ENCODE measurements at regions not wholly inside any gene's neighbourhood (a gene's known extent, or its start where the extent isn't known, plus 50 kb on each side); places are given as distances from the start of the nearest gene placed in this dataset.

DNA sequence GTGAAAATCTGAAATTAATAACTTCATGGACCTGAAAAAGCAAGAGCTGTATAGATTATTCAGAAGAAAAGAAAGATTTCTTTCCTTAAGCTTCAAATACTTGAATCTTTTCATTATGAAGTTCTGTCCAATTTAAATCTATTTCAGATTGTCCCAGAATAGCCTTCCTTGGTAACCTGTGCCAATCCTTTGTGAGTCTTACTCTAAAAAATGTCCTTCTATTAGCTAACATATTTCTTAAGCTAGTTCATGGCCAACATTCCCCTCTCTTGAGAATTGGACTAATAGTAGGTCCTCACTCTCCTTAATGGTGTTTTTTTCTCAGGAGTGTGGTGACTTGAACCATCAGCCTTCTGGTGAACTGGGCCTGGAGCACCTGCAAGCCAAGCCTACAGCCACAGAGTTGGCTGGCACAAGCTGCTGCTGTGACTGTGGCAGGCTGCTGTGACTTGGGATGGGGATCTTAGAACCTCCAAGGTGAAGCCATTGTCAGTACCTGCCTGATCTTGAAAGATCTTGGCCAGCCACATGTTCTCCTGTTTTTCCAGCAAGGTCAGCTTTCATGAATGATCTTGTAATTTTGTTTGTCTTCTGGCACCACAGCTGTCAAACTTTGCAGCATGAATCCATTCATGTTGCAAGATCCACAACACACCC, 262.6 kb upstream of the MAP3K1 start:
- intact Hi-C loops (cut with DNase I; ENCODE audit: low total_unique reads): no loop called here
- TF ChIP-seq POLR2A (IDR thresholded peaks at IDR 0.05) (no peak), EP300 (IDR thresholded peaks at IDR 0.05) (no peak), POLR2AphosphoS5 (IDR thresholded peaks at IDR 0.05) (no peak)
- TF ChIP-seq, protein P1, sequence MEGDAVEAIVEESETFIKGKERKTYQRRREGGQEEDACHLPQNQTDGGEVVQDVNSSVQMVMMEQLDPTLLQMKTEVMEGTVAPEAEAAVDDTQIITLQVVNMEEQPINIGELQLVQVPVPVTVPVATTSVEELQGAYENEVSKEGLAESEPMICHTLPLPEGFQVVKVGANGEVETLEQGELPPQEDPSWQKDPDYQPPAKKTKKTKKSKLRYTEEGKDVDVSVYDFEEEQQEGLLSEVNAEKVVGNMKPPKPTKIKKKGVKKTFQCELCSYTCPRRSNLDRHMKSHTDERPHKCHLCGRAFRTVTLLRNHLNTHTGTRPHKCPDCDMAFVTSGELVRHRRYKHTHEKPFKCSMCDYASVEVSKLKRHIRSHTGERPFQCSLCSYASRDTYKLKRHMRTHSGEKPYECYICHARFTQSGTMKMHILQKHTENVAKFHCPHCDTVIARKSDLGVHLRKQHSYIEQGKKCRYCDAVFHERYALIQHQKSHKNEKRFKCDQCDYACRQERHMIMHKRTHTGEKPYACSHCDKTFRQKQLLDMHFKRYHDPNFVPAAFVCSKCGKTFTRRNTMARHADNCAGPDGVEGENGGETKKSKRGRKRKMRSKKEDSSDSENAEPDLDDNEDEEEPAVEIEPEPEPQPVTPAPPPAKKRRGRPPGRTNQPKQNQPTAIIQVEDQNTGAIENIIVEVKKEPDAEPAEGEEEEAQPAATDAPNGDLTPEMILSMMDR (IDR thresholded peaks at IDR 0.05): no peak

DNA sequence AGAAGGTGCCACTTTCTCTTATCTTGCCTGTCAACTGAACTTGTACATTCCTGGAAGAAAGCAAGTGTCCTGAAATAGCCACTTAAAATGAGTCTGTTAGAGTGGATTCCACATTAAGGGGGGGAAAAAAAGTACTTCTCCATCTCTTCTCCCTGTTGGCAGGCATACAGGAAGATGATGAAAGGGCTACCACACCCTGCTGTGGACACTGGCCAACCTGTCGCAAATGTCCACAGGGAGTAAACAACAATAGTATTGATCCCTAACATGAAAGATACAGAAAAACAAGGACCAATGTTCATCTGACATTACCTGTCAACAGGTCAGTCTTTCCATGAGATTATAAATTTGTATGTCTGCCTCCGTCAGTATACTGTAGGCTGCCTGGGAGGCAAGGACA, 265.1 kb upstream of the MAP3K1 start:
- 78 to 94% (median 88%) methylated on average over 2 of the region's 2 CpGs for WGBS, 5 donors
- no peak for TF ChIP-seq POLR2AphosphoS5 (IDR thresholded peaks at IDR 0.05)
- TF ChIP-seq, protein P1 (IDR thresholded peaks at IDR 0.05): no peak

More for the DNA sequence above, 262.6 kb upstream of the MAP3K1 start:
- Histone ChIP-seq H3K36me3 (no peaks in the 10 kb centered on the region), H3K4me1 (peaks cover 0 to 10% (median 0%) of the 10 kb centered on the region in 4 donors), H3K9me3 (no peaks in the 10 kb centered on the region), H3K4me3 (no peak overlapping the region), H3K27ac (no peak overlapping the region), H3K27me3 (no peaks in the 10 kb centered on the region)
- no peak for DNase-seq

DNA sequence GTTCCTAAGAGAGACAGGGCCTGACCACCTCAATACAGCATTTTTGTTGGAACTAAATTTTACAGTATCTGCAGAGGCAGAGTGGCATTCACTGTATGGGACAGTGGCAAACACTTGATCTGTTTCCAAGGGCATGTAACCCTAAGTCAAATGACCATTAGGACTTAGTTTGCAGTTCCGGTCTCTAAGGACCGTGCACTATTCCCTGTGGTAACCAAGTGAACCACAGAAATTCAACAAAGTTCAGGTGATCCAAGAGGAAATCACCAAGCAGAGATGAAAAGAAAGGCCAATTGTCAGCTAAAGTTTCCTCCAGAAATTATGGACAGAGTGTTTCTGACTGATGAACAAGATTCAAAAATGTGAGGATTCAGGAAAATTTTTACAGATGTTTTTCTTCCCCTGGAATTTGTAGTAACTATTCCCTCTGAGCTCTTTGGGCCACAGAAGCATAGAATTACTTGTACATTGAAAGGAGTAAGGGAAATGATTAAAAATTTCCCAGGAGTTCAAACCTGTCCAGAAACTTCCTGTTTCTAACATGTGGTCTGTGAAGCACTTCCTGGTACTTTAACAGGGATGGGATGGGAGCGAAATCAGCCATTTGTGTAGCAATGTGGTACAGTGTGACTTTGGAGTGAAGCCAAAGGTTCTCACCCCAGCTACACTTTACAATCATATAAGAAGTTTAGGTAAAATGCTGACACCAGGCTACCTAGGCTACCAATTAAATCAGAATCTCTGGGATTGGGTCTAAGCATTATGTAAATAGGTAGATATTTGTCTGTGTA, 266.1 kb upstream of the MAP3K1 start:
- no peaks in the 10 kb centered on the region for H3K36me3 ChIP-seq
- TF ChIP-seq, protein P1 (IDR thresholded peaks at IDR 0.05): no peak
- no peak for TF ChIP-seq POLR2AphosphoS5 (IDR thresholded peaks at IDR 0.05)
- no peak for TF ChIP-seq EP300 (IDR thresholded peaks at IDR 0.05)
- TF ChIP-seq POLR2A (IDR thresholded peaks at IDR 0.05): no peak
- peaks cover 0 to 10% (median 0%) of the 10 kb centered on the region in 4 donors for H3K4me1 ChIP-seq
- peak in 1 of 2 donors; percentile 32 for DNase-seq
- no peaks in the 10 kb centered on the region for H3K9me3 ChIP-seq
- intact Hi-C loops (cut with DNase I; ENCODE audit: low total_unique reads): no loop called here
- H3K27me3 ChIP-seq: no peaks in the 10 kb centered on the region
- H3K4me3 ChIP-seq: no peak overlapping the region
- H3K27ac ChIP-seq: no peak overlapping the region
- WGBS, 5 donors: 90 to 99% (median 93%) methylated on average over 3 of the region's 3 CpGs

More for the DNA sequence above, 265.1 kb upstream of the MAP3K1 start:
- H3K27me3 ChIP-seq: no peaks in the 10 kb centered on the region
- intact Hi-C loops (cut with DNase I; ENCODE audit: low total_unique reads): no loop called here
- no peaks in the 10 kb centered on the region for H3K9me3 ChIP-seq
- H3K36me3 ChIP-seq: no peaks in the 10 kb centered on the region
- peaks cover 0 to 10% (median 0%) of the 10 kb centered on the region in 4 donors for H3K4me1 ChIP-seq
- H3K27ac ChIP-seq: no peak overlapping the region
- no peak for DNase-seq
- no peak overlapping the region for H3K4me3 ChIP-seq

DNA sequence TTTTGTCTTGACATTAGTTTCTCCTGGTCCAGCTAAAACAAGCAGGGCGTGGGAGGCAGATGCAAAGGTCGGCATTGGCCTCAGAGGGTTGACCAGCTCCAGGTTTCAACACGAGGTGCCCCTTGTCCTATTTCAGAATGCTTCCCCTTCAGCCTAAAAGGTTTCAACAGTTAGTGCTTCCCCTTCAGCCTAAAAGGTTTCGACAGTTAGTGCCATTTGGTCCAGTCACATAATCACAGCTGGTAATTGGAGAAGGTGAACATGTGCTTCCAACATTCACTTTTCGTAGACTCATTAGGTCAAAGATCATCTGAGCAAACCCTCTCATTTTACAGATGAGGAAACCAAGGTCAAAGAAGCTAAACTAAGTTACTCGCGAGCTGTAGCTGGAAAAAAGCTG, 270.3 kb upstream of the MAP3K1 start:
- no peak overlapping the region for H3K27ac ChIP-seq
- H3K27me3 ChIP-seq: no peaks in the 10 kb centered on the region
- peaks cover 0 to 7% (median 0%) of the 10 kb centered on the region in 4 donors for H3K4me1 ChIP-seq
- DNase-seq: no peak
- H3K4me3 ChIP-seq: no peak overlapping the region
- no peak for TF ChIP-seq POLR2AphosphoS5 (IDR thresholded peaks at IDR 0.05)
- TF ChIP-seq, protein P1 (IDR thresholded peaks at IDR 0.05): no peak
- TF ChIP-seq POLR2A (IDR thresholded peaks at IDR 0.05): no peak
- TF ChIP-seq EP300 (IDR thresholded peaks at IDR 0.05): no peak
- intact Hi-C loops (cut with DNase I; ENCODE audit: low total_unique reads): no loop called here
- 90 to 94% (median 91%) methylated on average over 7 of the region's 7 CpGs for WGBS, 5 donors
- no peaks in the 10 kb centered on the region for H3K36me3 ChIP-seq
- H3K9me3 ChIP-seq: no peaks in the 10 kb centered on the region

Measured in stomach (tissue), 8 donors.